ENCODE measurements at regions not wholly inside any gene's neighbourhood (a gene's known extent, or its start where the extent isn't known, plus 50 kb on each side); places are given as distances from the start of the nearest gene placed in this dataset.
"Not testable (repeated sequence)": the region's sequence is repeated elsewhere in the genome, so short reads cannot be mapped to it uniquely, and the experiment has no call there.

DNA sequence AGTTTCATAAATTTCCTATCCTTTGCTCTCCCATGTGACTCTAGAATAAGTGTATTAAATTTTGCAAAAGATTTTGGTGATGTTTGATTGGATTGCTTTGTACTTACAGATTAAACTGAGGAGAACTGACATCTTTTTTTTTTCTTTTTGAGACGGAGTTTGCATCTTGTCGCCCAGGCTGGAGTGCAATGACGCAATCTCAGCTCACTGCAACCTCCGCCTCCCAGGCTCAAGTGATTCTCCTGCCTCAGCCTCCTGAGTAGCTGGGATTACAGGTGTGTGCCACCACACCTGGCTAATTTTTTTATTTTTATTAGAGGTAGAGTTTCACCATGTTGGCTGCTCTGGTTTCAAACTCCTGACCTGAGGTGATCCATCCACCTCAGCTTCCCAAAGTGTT lies 121.4 kb upstream of the LARP1 start:
- H3K27ac Mint-ChIP-seq; H3K4me3 ChIP-seq (ENCODE audit: low read length); H3K36me3 ChIP-seq (ENCODE audit: control insufficient read depth, insufficient read depth, low read length); H3K4me3 Mint-ChIP-seq; H3K36me3 Mint-ChIP-seq (ENCODE audit: low read depth); H3K27me3 ChIP-seq (ENCODE audit: control insufficient read depth, insufficient read depth, low read length, poor library complexity, severe bottlenecking); DNase-seq; H3K4me1 ChIP-seq (ENCODE audit: control insufficient read depth, insufficient read depth, low read length); H3K9me3 ChIP-seq (ENCODE audit: control insufficient read depth, low read length); H3K9me3 Mint-ChIP-seq; H3K27ac ChIP-seq (ENCODE audit: low read depth, low read length); H3K9ac ChIP-seq (ENCODE audit: extremely low read depth, low read length, poor library complexity, severe bottlenecking); H3K4me1 Mint-ChIP-seq; H3K27me3 Mint-ChIP-seq (ENCODE audit: insufficient read depth): not testable (repeated sequence)
- WGBS, 2 experiments (ENCODE audit: insufficient coverage in 1 of 2, insufficient read length in 1 of 2): 93% methylated on average over 4 of the region's 4 CpGs; no CpG with 5 or more reads in 1 of the 2 experiments

DNA sequence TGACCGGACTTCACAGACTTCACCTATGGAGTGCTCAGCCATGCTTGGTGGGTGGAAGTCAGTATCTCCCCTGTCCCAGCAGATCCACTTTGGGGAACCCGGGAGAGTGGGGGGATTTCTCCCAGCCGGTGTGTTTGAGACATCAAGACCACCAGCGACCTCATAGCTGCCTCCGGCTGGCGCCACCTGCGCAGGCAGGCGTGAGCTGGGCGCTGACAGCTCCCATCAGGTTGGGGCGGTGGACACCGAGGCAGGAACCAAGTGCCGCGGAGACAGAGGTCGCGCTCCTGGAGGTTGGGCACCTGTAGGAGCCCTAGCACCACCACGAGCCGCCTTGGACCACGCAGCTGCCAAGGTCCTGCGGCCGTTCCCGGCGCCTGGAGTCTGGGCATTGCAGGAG lies 124.0 kb upstream of the LARP1 start:
- WGBS, 2 experiments (ENCODE audit: insufficient coverage in 1 of 2, insufficient read length in 1 of 2): 94 to 95% methylated on average over 16 to 22 of the region's 22 CpGs

GRCh38 chr5:154630410-154630809 lies 124.8 kb upstream of the LARP1 start:
- Histone ChIP-seq H3K9ac (ENCODE audit: extremely low read depth, low read length, poor library complexity, severe bottlenecking) (no peak overlapping the region), H3K4me3 (ENCODE audit: low read length) (no peak overlapping the region), H3K27me3 (ENCODE audit: control insufficient read depth, insufficient read depth, low read length, poor library complexity, severe bottlenecking) (no peaks in the 10 kb centered on the region), H3K4me1 (ENCODE audit: control insufficient read depth, insufficient read depth, low read length) (no peaks in the 10 kb centered on the region), H3K27ac (ENCODE audit: low read depth, low read length) (no peak overlapping the region), H3K9me3 (ENCODE audit: control insufficient read depth, low read length) (no peaks in the 10 kb centered on the region), H3K36me3 (ENCODE audit: control insufficient read depth, insufficient read depth, low read length) (no peaks in the 10 kb centered on the region)
- Mint-ChIP-seq H3K4me1 (no peaks in the 10 kb centered on the region), H3K27me3 (ENCODE audit: insufficient read depth) (no peaks in the 10 kb centered on the region), H3K9me3 (no peaks in the 10 kb centered on the region), H3K27ac (no peak overlapping the region), H3K36me3 (ENCODE audit: low read depth) (no peaks in the 10 kb centered on the region), H3K4me3 (no peak overlapping the region)
- DNase-seq: no peak
- TF ChIP-seq, protein P1, sequence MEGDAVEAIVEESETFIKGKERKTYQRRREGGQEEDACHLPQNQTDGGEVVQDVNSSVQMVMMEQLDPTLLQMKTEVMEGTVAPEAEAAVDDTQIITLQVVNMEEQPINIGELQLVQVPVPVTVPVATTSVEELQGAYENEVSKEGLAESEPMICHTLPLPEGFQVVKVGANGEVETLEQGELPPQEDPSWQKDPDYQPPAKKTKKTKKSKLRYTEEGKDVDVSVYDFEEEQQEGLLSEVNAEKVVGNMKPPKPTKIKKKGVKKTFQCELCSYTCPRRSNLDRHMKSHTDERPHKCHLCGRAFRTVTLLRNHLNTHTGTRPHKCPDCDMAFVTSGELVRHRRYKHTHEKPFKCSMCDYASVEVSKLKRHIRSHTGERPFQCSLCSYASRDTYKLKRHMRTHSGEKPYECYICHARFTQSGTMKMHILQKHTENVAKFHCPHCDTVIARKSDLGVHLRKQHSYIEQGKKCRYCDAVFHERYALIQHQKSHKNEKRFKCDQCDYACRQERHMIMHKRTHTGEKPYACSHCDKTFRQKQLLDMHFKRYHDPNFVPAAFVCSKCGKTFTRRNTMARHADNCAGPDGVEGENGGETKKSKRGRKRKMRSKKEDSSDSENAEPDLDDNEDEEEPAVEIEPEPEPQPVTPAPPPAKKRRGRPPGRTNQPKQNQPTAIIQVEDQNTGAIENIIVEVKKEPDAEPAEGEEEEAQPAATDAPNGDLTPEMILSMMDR (conservative IDR thresholded peaks at IDR 0.05): no peak
- WGBS, 2 experiments (ENCODE audit: insufficient coverage in 1 of 2, insufficient read length in 1 of 2): 84 to 90% methylated on average over 3 to 4 of the region's 4 CpGs

More for the DNA sequence above, 124.0 kb upstream of the LARP1 start:
- H3K27me3 Mint-ChIP-seq (ENCODE audit: insufficient read depth): no peaks in the 10 kb centered on the region
- no peaks in the 10 kb centered on the region for H3K36me3 Mint-ChIP-seq (ENCODE audit: low read depth)
- no peaks in the 10 kb centered on the region for H3K9me3 Mint-ChIP-seq
- H3K4me3 ChIP-seq (ENCODE audit: low read length): no peak overlapping the region
- TF ChIP-seq, protein P1 (conservative IDR thresholded peaks at IDR 0.05): no peak
- H3K36me3 ChIP-seq (ENCODE audit: control insufficient read depth, insufficient read depth, low read length): no peaks in the 10 kb centered on the region
- no peak overlapping the region for H3K27ac Mint-ChIP-seq
- no peak overlapping the region for H3K9ac ChIP-seq (ENCODE audit: extremely low read depth, low read length, poor library complexity, severe bottlenecking)
- no peaks in the 10 kb centered on the region for H3K4me1 ChIP-seq (ENCODE audit: control insufficient read depth, insufficient read depth, low read length)
- no peaks in the 10 kb centered on the region for H3K4me1 Mint-ChIP-seq
- H3K27me3 ChIP-seq (ENCODE audit: control insufficient read depth, insufficient read depth, low read length, poor library complexity, severe bottlenecking): no peaks in the 10 kb centered on the region
- no peak overlapping the region for H3K4me3 Mint-ChIP-seq
- no peaks in the 10 kb centered on the region for H3K9me3 ChIP-seq (ENCODE audit: control insufficient read depth, low read length)
- no peak overlapping the region for H3K27ac ChIP-seq (ENCODE audit: low read depth, low read length)
- DNase-seq: no peak

GRCh38 chr5:154628685-154629084 lies 126.5 kb upstream of the LARP1 start:
- Mint-ChIP-seq H3K9me3 (no peaks in the 10 kb centered on the region), H3K27me3 (ENCODE audit: insufficient read depth) (peaks cover 3% of the 10 kb centered on the region), H3K36me3 (ENCODE audit: low read depth) (no peaks in the 10 kb centered on the region), H3K4me1 (no peaks in the 10 kb centered on the region), H3K27ac (no peak overlapping the region), H3K4me3 (no peak overlapping the region)
- Histone ChIP-seq H3K4me1 (ENCODE audit: control insufficient read depth, insufficient read depth, low read length) (no peaks in the 10 kb centered on the region), H3K27me3 (ENCODE audit: control insufficient read depth, insufficient read depth, low read length, poor library complexity, severe bottlenecking) (no peaks in the 10 kb centered on the region), H3K9ac (ENCODE audit: extremely low read depth, low read length, poor library complexity, severe bottlenecking) (no peak overlapping the region), H3K36me3 (ENCODE audit: control insufficient read depth, insufficient read depth, low read length) (no peaks in the 10 kb centered on the region), H3K27ac (ENCODE audit: low read depth, low read length) (no peak overlapping the region), H3K9me3 (ENCODE audit: control insufficient read depth, low read length) (no peaks in the 10 kb centered on the region), H3K4me3 (ENCODE audit: low read length) (no peak overlapping the region)
- TF ChIP-seq, protein P1 (conservative IDR thresholded peaks at IDR 0.05): no peak
- WGBS, 2 experiments (ENCODE audit: insufficient coverage in 1 of 2, insufficient read length in 1 of 2): 82% methylated on average over 3 to 4 of the region's 4 CpGs
- DNase-seq: no peak
